ENCODE measurements at regions not wholly inside any gene's neighbourhood (a gene's known extent, or its start where the extent isn't known, plus 50 kb on each side); places are given as distances from the start of the nearest gene placed in this dataset.

- Histone ChIP-seq H3K27ac (ENCODE audit: low read depth, low read length) (no peak overlapping the region), H4K20me1 (ENCODE audit: control insufficient read depth, insufficient read depth, low read depth, low read length) (no peaks in the 10 kb centered on the region), H3K4me3 (ENCODE audit: low read length) (no peak overlapping the region), H3K27me3 (ENCODE audit: control insufficient read depth, low read length) (no peaks in the 10 kb centered on the region), H3K79me2 (ENCODE audit: control insufficient read depth, low read length) (no peaks in the 10 kb centered on the region), H3K36me3 (ENCODE audit: control insufficient read depth, low read length) (no peaks in the 10 kb centered on the region), H3F3A (ENCODE audit: control insufficient read depth, insufficient read depth) (no peaks in the 10 kb centered on the region), H3K9me3 (ENCODE audit: control insufficient read depth, insufficient read depth, low read length) (no peaks in the 10 kb centered on the region), H3K9me2 (replicated peaks; ENCODE audit: control insufficient read depth, low read length) (no peaks in the 10 kb centered on the region), H3K4me2 (ENCODE audit: low read length) (no peak overlapping the region), H3K4me1 (ENCODE audit: control insufficient read depth, low read length) (no peaks in the 10 kb centered on the region)
- no peak for TF ChIP-seq CTCF (IDR thresholded peaks at IDR 0.05; ENCODE audit: low read depth, low read length, poor library complexity, severe bottlenecking)
Measured at GRCh38 chr20:12098421-12098820, 180.7 kb downstream of the BTBD3 start.

- Histone ChIP-seq H3K4me1 (ENCODE audit: control insufficient read depth, low read length) (no peaks in the 10 kb centered on the region), H3K79me2 (ENCODE audit: control insufficient read depth, low read length) (no peaks in the 10 kb centered on the region), H3K4me2 (ENCODE audit: low read length) (no peak overlapping the region), H3F3A (ENCODE audit: control insufficient read depth, insufficient read depth) (no peaks in the 10 kb centered on the region), H3K27ac (ENCODE audit: low read depth, low read length) (no peak overlapping the region), H3K27me3 (ENCODE audit: control insufficient read depth, low read length) (no peaks in the 10 kb centered on the region), H3K36me3 (ENCODE audit: control insufficient read depth, low read length) (no peaks in the 10 kb centered on the region), H3K9me2 (replicated peaks; ENCODE audit: control insufficient read depth, low read length) (no peaks in the 10 kb centered on the region), H3K9me3 (ENCODE audit: control insufficient read depth, insufficient read depth, low read length) (no peaks in the 10 kb centered on the region), H3K4me3 (ENCODE audit: low read length) (no peak overlapping the region), H4K20me1 (ENCODE audit: control insufficient read depth, insufficient read depth, low read depth, low read length) (no peaks in the 10 kb centered on the region)
- no peak for TF ChIP-seq EZH2phosphoT487 (IDR thresholded peaks at IDR 0.05; ENCODE audit: borderline replicate concordance, low read length)
- TF ChIP-seq CTCF (IDR thresholded peaks at IDR 0.05; ENCODE audit: low read depth, low read length, poor library complexity, severe bottlenecking), result no peak
Measured at GRCh38 chr20:12108846-12109245, 191.2 kb downstream of the BTBD3 start.

GRCh38 chr20:12110274-12110673 lies 192.6 kb downstream of the BTBD3 start:
- no peak for TF ChIP-seq CTCF (IDR thresholded peaks at IDR 0.05; ENCODE audit: low read depth, low read length, poor library complexity, severe bottlenecking)
- no peak for TF ChIP-seq EZH2phosphoT487 (IDR thresholded peaks at IDR 0.05; ENCODE audit: borderline replicate concordance, low read length)
- H3K4me2 ChIP-seq (ENCODE audit: low read length), result no peak overlapping the region
- no peaks in the 10 kb centered on the region for H3K4me1 ChIP-seq (ENCODE audit: control insufficient read depth, low read length)
- H3K36me3 ChIP-seq (ENCODE audit: control insufficient read depth, low read length), result no peaks in the 10 kb centered on the region
- no peaks in the 10 kb centered on the region for H3F3A ChIP-seq (ENCODE audit: control insufficient read depth, insufficient read depth)
- no peaks in the 10 kb centered on the region for H4K20me1 ChIP-seq (ENCODE audit: control insufficient read depth, insufficient read depth, low read depth, low read length)
- H3K27ac ChIP-seq (ENCODE audit: low read depth, low read length), result no peak overlapping the region
- no peaks in the 10 kb centered on the region for H3K27me3 ChIP-seq (ENCODE audit: control insufficient read depth, low read length)
- H3K4me3 ChIP-seq (ENCODE audit: low read length), result no peak overlapping the region
- H3K9me2 ChIP-seq (replicated peaks; ENCODE audit: control insufficient read depth, low read length), result no peaks in the 10 kb centered on the region
- no peaks in the 10 kb centered on the region for H3K9me3 ChIP-seq (ENCODE audit: control insufficient read depth, insufficient read depth, low read length)
- no peaks in the 10 kb centered on the region for H3K79me2 ChIP-seq (ENCODE audit: control insufficient read depth, low read length)

- no peaks in the 10 kb centered on the region for H3K4me1 ChIP-seq (ENCODE audit: control insufficient read depth, low read length)
- H3K27me3 ChIP-seq (ENCODE audit: control insufficient read depth, low read length), result no peaks in the 10 kb centered on the region
- H3K27ac ChIP-seq (ENCODE audit: low read depth, low read length), result no peak overlapping the region
- no peaks in the 10 kb centered on the region for H3K9me2 ChIP-seq (replicated peaks; ENCODE audit: control insufficient read depth, low read length)
- H3K4me3 ChIP-seq (ENCODE audit: low read length), result no peak overlapping the region
- TF ChIP-seq CTCF (IDR thresholded peaks at IDR 0.05; ENCODE audit: low read depth, low read length, poor library complexity, severe bottlenecking), result no peak
- TF ChIP-seq EZH2phosphoT487 (IDR thresholded peaks at IDR 0.05; ENCODE audit: borderline replicate concordance, low read length), result no peak
- H3K9me3 ChIP-seq (ENCODE audit: control insufficient read depth, insufficient read depth, low read length), result no peaks in the 10 kb centered on the region
- H3K4me2 ChIP-seq (ENCODE audit: low read length), result no peak overlapping the region
- no peaks in the 10 kb centered on the region for H3K79me2 ChIP-seq (ENCODE audit: control insufficient read depth, low read length)
- H3F3A ChIP-seq (ENCODE audit: control insufficient read depth, insufficient read depth), result no peaks in the 10 kb centered on the region
- H4K20me1 ChIP-seq (ENCODE audit: control insufficient read depth, insufficient read depth, low read depth, low read length), result no peaks in the 10 kb centered on the region
- H3K36me3 ChIP-seq (ENCODE audit: control insufficient read depth, low read length), result no peaks in the 10 kb centered on the region
Measured at GRCh38 chr20:12110711-12111110, 193.0 kb downstream of the BTBD3 start.

Data from DOHH2 (cell line).